NK-92 (cell line): ENCODE measurements at regions not wholly inside any gene's neighbourhood (a gene's known extent, or its start where the extent isn't known, plus 50 kb on each side); places are given as distances from the start of the nearest gene placed in this dataset.
"Not testable (repeated sequence)": the region's sequence is repeated elsewhere in the genome, so short reads cannot be mapped to it uniquely, and the experiment has no call there.

Source experiments
- DNase-seq: peaks from one replicate; lab custom pipeline; 2025; ENCODE audit not compliant: unreplicated experiment; lab: John Stamatoyannopoulos, UW

- DNase-seq = no peak
Observed at GRCh38 chr5:99763021-99763774, 772.0 kb upstream of the FAM174A start.

GRCh38 chr5:99747342-99747741 lies 787.8 kb upstream of the FAM174A start:
- no peak for DNase-seq

GRCh38 chr5:99733146-99733545 lies 802.0 kb upstream of the FAM174A start:
- not testable (repeated sequence) for DNase-seq

- not testable (repeated sequence) for DNase-seq
Observed at GRCh38 chr5:99730653-99731052, 801.8 kb upstream of the CHD1 start.

GRCh38 chr5:99724732-99725290 lies 796.0 kb upstream of the CHD1 start:
- DNase-seq = no peak

- no peak for DNase-seq
Observed at GRCh38 chr5:99721506-99721905, 792.7 kb upstream of the CHD1 start.

GRCh38 chr5:99715921-99716320 lies 787.1 kb upstream of the CHD1 start:
- no peak for DNase-seq

GRCh38 chr5:99706160-99706559 lies 777.4 kb upstream of the CHD1 start:
- no peak for DNase-seq

- DNase-seq = no peak
Observed at GRCh38 chr5:99702565-99702964, 773.8 kb upstream of the CHD1 start.

GRCh38 chr5:99694884-99695283 lies 766.1 kb upstream of the CHD1 start:
- no peak for DNase-seq

GRCh38 chr5:99686538-99686937 lies 757.7 kb upstream of the CHD1 start:
- no peak for DNase-seq

GRCh38 chr5:99675974-99676373 lies 747.2 kb upstream of the CHD1 start:
- no peak for DNase-seq

GRCh38 chr5:99674101-99674500 lies 745.3 kb upstream of the CHD1 start:
- no peak for DNase-seq

- no peak for DNase-seq
Observed at GRCh38 chr5:99664972-99665371, 736.2 kb upstream of the CHD1 start.

- no peak for DNase-seq
Observed at GRCh38 chr5:99651298-99651697, 722.5 kb upstream of the CHD1 start.

GRCh38 chr5:99646011-99646647 lies 717.3 kb upstream of the CHD1 start:
- no peak for DNase-seq

GRCh38 chr5:99644822-99645221 lies 716.0 kb upstream of the CHD1 start:
- no peak for DNase-seq

- no peak for DNase-seq
Observed at GRCh38 chr5:99640646-99641045, 711.8 kb upstream of the CHD1 start.

- no peak for DNase-seq
Observed at GRCh38 chr5:99639905-99640304, 711.1 kb upstream of the CHD1 start.

GRCh38 chr5:99636663-99637062 lies 707.9 kb upstream of the CHD1 start:
- DNase-seq = no peak

GRCh38 chr5:99621772-99622681 lies 693.2 kb upstream of the CHD1 start:
- no peak for DNase-seq
